ENCODE measurements at regions not wholly inside any gene's neighbourhood (a gene's known extent, or its start where the extent isn't known, plus 50 kb on each side); places are given as distances from the start of the nearest gene placed in this dataset.

DNA sequence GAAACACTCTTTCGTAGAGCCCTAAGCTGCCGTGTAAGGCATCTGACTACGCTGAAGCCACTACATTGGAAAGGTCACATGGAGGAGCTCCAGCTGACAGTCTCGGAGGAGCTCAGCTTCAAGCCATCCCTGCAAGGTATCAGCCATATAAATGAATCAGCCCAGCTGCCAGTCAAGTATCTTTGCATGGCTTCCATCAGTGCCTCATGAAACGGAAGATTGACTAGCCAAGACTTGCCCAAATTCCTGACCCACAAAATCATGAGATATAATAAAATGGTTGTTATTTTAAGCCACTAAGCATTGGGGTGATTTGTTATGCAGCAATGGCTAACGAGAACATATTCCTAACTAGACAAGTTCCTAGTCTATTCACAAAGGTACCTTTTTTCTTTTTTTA is 104.1 kb upstream of the SCOC start (continued):
- TF ChIP-seq ATF6 (CRISPR knock-in tag; IDR thresholded peaks at IDR 0.05), result no peak
- TF ChIP-seq GABPB1 (CRISPR knock-in tag; IDR thresholded peaks at IDR 0.05), result no peak
- TF ChIP-seq NFE2L1 (CRISPR knock-in tag; IDR thresholded peaks at IDR 0.05), result no peak
- no peak for TF ChIP-seq ZNF671 (CRISPR knock-in tag; IDR thresholded peaks at IDR 0.05)

- Mint-ChIP-seq H3K27ac (no peak overlapping the region), H3K36me3 (no peaks in the 10 kb centered on the region), H3K4me1 (peaks cover 13% of the 10 kb centered on the region), H3K9me3 (no peaks in the 10 kb centered on the region), H3K4me3 (no peak overlapping the region), H3K27me3 (ENCODE audit: low read depth) (peaks cover under 1% of the 10 kb centered on the region; the same call in 1 of the 2 replicates)
- no peak for ATAC-seq
- no peak for DNase-seq (ENCODE audit: low spot score)
- POLR2A ChIA-PET, result no interaction called here
- TF ChIP-seq NR1H2 (CRISPR knock-in tag; IDR thresholded peaks at IDR 0.05), result no peak
- no peak for TF ChIP-seq AFF4 (CRISPR knock-in tag; IDR thresholded peaks at IDR 0.05; ENCODE audit: borderline replicate concordance)
- TF ChIP-seq FOXK1 (CRISPR knock-in tag; IDR thresholded peaks at IDR 0.05), result no peak
- no peak for TF ChIP-seq MXD4 (CRISPR knock-in tag; IDR thresholded peaks at IDR 0.05; ENCODE audit: borderline replicate concordance)
- TF ChIP-seq ZNF138 (CRISPR knock-in tag; conservative IDR thresholded peaks at IDR 0.05), result no peak
- TF ChIP-seq ELF4 (CRISPR knock-in tag; IDR thresholded peaks at IDR 0.05; ENCODE audit: low read depth), result no peak
- no peak for TF ChIP-seq ZNF425 (CRISPR knock-in tag; conservative IDR thresholded peaks at IDR 0.05)
- TF ChIP-seq GRHL2 (CRISPR knock-in tag; IDR thresholded peaks at IDR 0.05; ENCODE audit: insufficient replicate concordance, severe bottlenecking), result no peak
- TF ChIP-seq ZNF317 (CRISPR knock-in tag; IDR thresholded peaks at IDR 0.05; ENCODE audit: borderline replicate concordance, low read depth), result no peak
- no peak for TF ChIP-seq ZNF532 (CRISPR knock-in tag; IDR thresholded peaks at IDR 0.05; ENCODE audit: borderline replicate concordance)
- TF ChIP-seq IRF2 (CRISPR knock-in tag; IDR thresholded peaks at IDR 0.05; ENCODE audit: borderline replicate concordance, low read depth), result no peak
- CTCF ChIA-PET, result interaction anchor here (1.2 to 3.6 kb wide), 3 partner anchors 15 to 92 kb away, joined by 5 to 16 read pairs (median 7); no protein-coding TSS in a partner anchor
Observed at GRCh38 chr4:140268186-140268841, 105.1 kb upstream of the SCOC start.

Measured in WTC11 (cell line).